ENCODE measurements at regions not wholly inside any gene's neighbourhood (a gene's known extent, or its start where the extent isn't known, plus 50 kb on each side); places are given as distances from the start of the nearest gene placed in this dataset.

DNA sequence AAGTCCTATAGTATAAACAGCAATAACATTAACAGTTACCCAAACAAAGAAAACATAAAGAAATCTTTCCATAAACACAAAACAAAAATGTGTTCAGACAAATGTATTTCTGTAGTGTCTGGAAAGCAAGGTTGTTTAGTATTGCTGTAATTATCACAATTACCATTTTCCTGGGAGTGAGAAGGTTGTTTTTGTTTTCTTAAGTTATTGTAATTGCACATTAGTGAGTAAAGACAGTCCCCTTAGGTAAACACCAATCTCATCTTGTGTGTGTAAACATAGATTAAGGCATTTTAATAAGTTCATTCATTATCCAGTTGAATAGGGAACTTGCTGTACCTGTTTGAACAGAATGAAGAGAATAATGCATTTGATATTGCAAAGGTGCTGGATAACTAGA is 356.9 kb upstream of the ADGRL4 start:
- no peak for TF ChIP-seq POLR2A (IDR thresholded peaks at IDR 0.05)
- TF ChIP-seq, protein P1, sequence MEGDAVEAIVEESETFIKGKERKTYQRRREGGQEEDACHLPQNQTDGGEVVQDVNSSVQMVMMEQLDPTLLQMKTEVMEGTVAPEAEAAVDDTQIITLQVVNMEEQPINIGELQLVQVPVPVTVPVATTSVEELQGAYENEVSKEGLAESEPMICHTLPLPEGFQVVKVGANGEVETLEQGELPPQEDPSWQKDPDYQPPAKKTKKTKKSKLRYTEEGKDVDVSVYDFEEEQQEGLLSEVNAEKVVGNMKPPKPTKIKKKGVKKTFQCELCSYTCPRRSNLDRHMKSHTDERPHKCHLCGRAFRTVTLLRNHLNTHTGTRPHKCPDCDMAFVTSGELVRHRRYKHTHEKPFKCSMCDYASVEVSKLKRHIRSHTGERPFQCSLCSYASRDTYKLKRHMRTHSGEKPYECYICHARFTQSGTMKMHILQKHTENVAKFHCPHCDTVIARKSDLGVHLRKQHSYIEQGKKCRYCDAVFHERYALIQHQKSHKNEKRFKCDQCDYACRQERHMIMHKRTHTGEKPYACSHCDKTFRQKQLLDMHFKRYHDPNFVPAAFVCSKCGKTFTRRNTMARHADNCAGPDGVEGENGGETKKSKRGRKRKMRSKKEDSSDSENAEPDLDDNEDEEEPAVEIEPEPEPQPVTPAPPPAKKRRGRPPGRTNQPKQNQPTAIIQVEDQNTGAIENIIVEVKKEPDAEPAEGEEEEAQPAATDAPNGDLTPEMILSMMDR (IDR thresholded peaks at IDR 0.05 in 4 of 5, conservative IDR thresholded peaks at IDR 0.05 in 1 of 5), result no peak
